K562 (cell line): ENCODE measurements at regions not wholly inside any gene's neighbourhood (a gene's known extent, or its start where the extent isn't known, plus 50 kb on each side); places are given as distances from the start of the nearest gene placed in this dataset.

ENCODE experiments used
- ATAC-seq: fragments of 200-7000 bp; cut with Tn5 transposase; 3 replicates; pipeline ENCODE4 v1.9.1; 2020; ENCODE audit warnings: moderate library complexity
- BruUV-seq: library from RNA; stranded (reverse); fragments of 400-500 nt; replicated peaks from 2 replicates; lab custom pipeline; 2021; lab: Mats Ljungman, UMichigan
- CTCF ChIA-PET: fragments of 300-600 bp; formaldehyde crosslinking; extraction: SDS; loops from one replicate; lab custom pipeline; 2021; ENCODE audit warnings: low intra/inter-chr PET ratio; lab: Yijun Ruan, JAX
- POLR2A ChIA-PET: fragments of 300-600, 350-650 bp; sonication (Branson Sonifier 250); formaldehyde crosslinking; extraction: SDS; loops from one replicate; lab custom pipeline; 2021; ENCODE audit warnings: antibody characterized with exemption, inconsistent platforms; lab: Yijun Ruan, JAX
- DNase-seq, 4 experiments: peaks; one replicate each; pipeline versions ENCODE4 v3.0.0 to v3.0.0-alpha.2; 2011 to 2018; ENCODE audit warnings: low spot score in 3 of 4, mixed read lengths in 3 of 4; ENCODE audit errors: extremely low read depth in 1 of 4
- FAIRE-seq: peaks from 2 replicates; lab custom pipeline; 2011; peaks lifted over from hg19 to GRCh38; lab: Jason Lieb, UNC
- H2AFZ ChIP-seq: 2 replicates; pipeline ENCODE4 v1.6.0; 2011; ENCODE audit warnings: low read depth, low read length, control low read depth, inconsistent platforms
- H3K27ac ChIP-seq: fragments of 200-600 bp; 3 replicates; pipeline ENCODE4 v1.8.0; 2011; ENCODE audit warnings: low read depth, mild to moderate bottlenecking, control low read depth, inconsistent platforms, low read length, moderate library complexity, mixed read lengths; ENCODE audit errors: extremely low read depth
- H3K27me3 ChIP-seq, 2 experiments: fragments of 300-600 bp in 1 of 2; 2 replicates in 1 of 2; 3 replicates in 1 of 2; pipeline versions ENCODE4 v1.6.0 to v1.8.0; 2011; ENCODE audit warnings: inconsistent platforms in 2 of 2, low read length in 2 of 2, mild to moderate bottlenecking in 1 of 2, mixed read lengths in 1 of 2, moderate library complexity in 1 of 2; ENCODE audit not compliant: control insufficient read depth in 2 of 2, insufficient read depth in 2 of 2
- H3K36me3 ChIP-seq: fragments of 300-600 bp; 3 replicates; pipeline ENCODE4 v1.8.0; 2011; ENCODE audit warnings: mild to moderate bottlenecking, low read length, inconsistent platforms; ENCODE audit not compliant: control insufficient read depth, insufficient read depth
- H3K4me1 ChIP-seq, 2 experiments: fragments of 200-600 bp in 1 of 2; replicated peaks in 1 of 2; 2 replicates in 1 of 2; 3 replicates in 1 of 2; pipeline versions ENCODE4 v1.5.1 to v1.8.0; 2011; ENCODE audit warnings: inconsistent platforms in 2 of 2, low read length in 2 of 2, mild to moderate bottlenecking in 1 of 2, mixed read lengths in 1 of 2, moderate library complexity in 1 of 2; ENCODE audit not compliant: control insufficient read depth in 2 of 2, insufficient read depth in 2 of 2
- H3K4me2 ChIP-seq: 2 replicates; pipeline ENCODE4 v1.6.1; 2011; ENCODE audit warnings: low read length, control low read depth, inconsistent platforms, mixed read lengths; ENCODE audit not compliant: insufficient read depth
- H3K4me3 ChIP-seq: fragments of 200-600 bp; sonication (generic), shearing (Covaris generic); 2 replicates; pipeline ENCODE4 v1.5.1; 2016; ENCODE audit warnings: control low read depth, inconsistent platforms
- H3K79me2 ChIP-seq: fragments of 200-600 bp; 3 replicates; pipeline ENCODE4 v1.8.0; 2011; ENCODE audit warnings: low read length, inconsistent platforms; ENCODE audit not compliant: control insufficient read depth, insufficient read depth
- H3K9ac ChIP-seq, 2 experiments: 2 replicates each; pipeline versions ENCODE4 v1.6.0 to v1.6.1; 2011; ENCODE audit warnings: low read depth in 2 of 2, low read length in 2 of 2, control low read depth in 1 of 2, inconsistent platforms in 1 of 2, mild to moderate bottlenecking in 1 of 2, mixed read lengths in 1 of 2; ENCODE audit not compliant: insufficient read depth in 1 of 2
- H3K9me1 ChIP-seq: one replicate; pipeline ENCODE4 v1.6.0; 2011; ENCODE audit warnings: inconsistent platforms, mild to moderate bottlenecking, low read length, moderate library complexity; ENCODE audit not compliant: control insufficient read depth, insufficient read depth
- H3K9me3 ChIP-seq: replicated peaks from 2 replicates; pipeline ENCODE4 v1.5.1; 2011; ENCODE audit warnings: low read depth, low read length, inconsistent platforms; ENCODE audit not compliant: control insufficient read depth, insufficient read depth
- H4K20me1 ChIP-seq: replicated peaks from 2 replicates; pipeline ENCODE4 v1.6.1; 2011; ENCODE audit warnings: low read length, inconsistent platforms, mixed read lengths; ENCODE audit not compliant: control insufficient read depth, insufficient read depth
- BCOR ChIP-seq: fragments of 450-650 bp; IDR thresholded peaks from 2 replicates; pipeline ENCODE4 v1.6.1; 2016
- BRD4 ChIP-seq: fragments of 200-600 bp; sonication (generic); IDR thresholded peaks from 2 replicates; pipeline ENCODE4 v1.6.1; 2017; ENCODE audit warnings: inconsistent platforms
- C11orf30 ChIP-seq: fragments of 450-650 bp; IDR thresholded peaks from 2 replicates; pipeline ENCODE4 v1.6.1; 2016; ENCODE audit warnings: low read depth, mild to moderate bottlenecking
- HNRNPK ChIP-seq: fragments of 200-400 bp; formaldehyde crosslinking; IDR thresholded peaks from one replicate; pipeline ENCODE4 v1.6.1; 2018; ENCODE audit warnings: mild to moderate bottlenecking, low read depth, low read length; ENCODE audit not compliant: poor library complexity, severe bottlenecking
- PCBP1 ChIP-seq: fragments of 200-400 bp; formaldehyde crosslinking; IDR thresholded peaks from 2 replicates; pipeline ENCODE4 v1.6.1; 2018; ENCODE audit warnings: mild to moderate bottlenecking, low read depth, low read length; ENCODE audit not compliant: poor library complexity, severe bottlenecking
- PHF20 ChIP-seq: fragments of 450-650 bp; IDR thresholded peaks from 2 replicates; pipeline ENCODE4 v1.6.1; 2018; ENCODE audit not compliant: partially characterized antibody
- SNRNP70 ChIP-seq: fragments of 200-400 bp; formaldehyde crosslinking; optimal IDR thresholded peaks from 2 replicates; pipeline ENCODE3; 2017; ENCODE audit warnings: low read depth, low read length
- WGBS: fragments of 100-300 bp; shearing (Covaris generic); methylation state at CpG from one replicate; pipeline ENCODE4 v1.1.6; 2016; ENCODE audit warnings: low coverage, mixed read lengths; ENCODE audit not compliant: insufficient coverage; ENCODE audit errors: missing lambda C conversion rate; 5-methylcytosine and 5-hydroxymethylcytosine counted together
- in situ Hi-C: fragments of 300-500 bp; cut with MboI; formaldehyde crosslinking; loops from 4 replicates; pipeline ENCODE4 v1.15.0; 2018; ENCODE audit warnings: inconsistent platforms, mixed read lengths
- intact Hi-C: fragments of 100-400 bp; cut with micrococcal nuclease; formaldehyde crosslinking; loops from 2 replicates; pipeline ENCODE4 v1.14.2; 2022
- TF ChIP-seq, protein P1 (sequence below): fragments of 250-450 bp; sonication (Bioruptor Pico); IDR thresholded peaks from 2 replicates; pipeline ENCODE4 v1.4.0; 2020; ENCODE audit warnings: mild to moderate bottlenecking
- TF ChIP-seq, protein P2 (sequence below), 2 experiments: fragments of 450-650 bp; formaldehyde crosslinking in 1 of 2; IDR thresholded peaks; 2 replicates each; pipeline versions ENCODE4 v1.4.0 to v1.6.1; 2014 to 2020; ENCODE audit warnings: mild to moderate bottlenecking in 2 of 2, borderline replicate concordance in 1 of 2, low read depth in 1 of 2

DNA sequence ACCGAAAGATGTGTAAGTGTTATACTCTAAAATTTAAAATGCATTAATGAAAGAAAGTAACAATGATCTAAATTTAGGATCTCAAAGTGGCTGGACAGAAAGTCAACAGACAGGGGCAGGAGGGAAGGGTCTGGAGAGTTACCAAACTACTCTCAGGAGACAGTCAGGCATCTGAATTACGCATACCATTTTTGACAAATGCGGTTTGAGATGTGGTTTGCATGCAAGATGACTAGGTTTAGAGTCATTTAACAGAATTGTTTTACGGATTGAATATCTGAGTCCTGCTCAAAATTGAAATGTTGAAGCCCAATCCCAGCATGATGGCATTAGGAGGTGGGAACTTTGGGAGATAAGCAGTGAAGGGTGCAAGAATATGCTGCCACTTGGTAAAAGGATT lies 314.1 kb downstream of the WDR11 start:
- ATAC-seq (no peak), FAIRE-seq (no peak), DNase-seq (no peak)
- no peaks in the 10 kb centered on the region for H3K79me2 ChIP-seq
- no peak overlapping the region for H2AFZ ChIP-seq
- H3K4me1 ChIP-seq = no peaks in the 10 kb centered on the region
- intact Hi-C loops (no loop called here), in situ Hi-C loops (no loop called here)
- 0% methylated on average over 4 of the region's 4 CpGs for WGBS
- no peaks in the 10 kb centered on the region for H3K36me3 ChIP-seq
- H3K9me1 ChIP-seq = no peaks in the 10 kb centered on the region
- H3K27ac ChIP-seq = no peak overlapping the region
- no peak overlapping the region for H3K4me3 ChIP-seq
- TF ChIP-seq, protein P1, sequence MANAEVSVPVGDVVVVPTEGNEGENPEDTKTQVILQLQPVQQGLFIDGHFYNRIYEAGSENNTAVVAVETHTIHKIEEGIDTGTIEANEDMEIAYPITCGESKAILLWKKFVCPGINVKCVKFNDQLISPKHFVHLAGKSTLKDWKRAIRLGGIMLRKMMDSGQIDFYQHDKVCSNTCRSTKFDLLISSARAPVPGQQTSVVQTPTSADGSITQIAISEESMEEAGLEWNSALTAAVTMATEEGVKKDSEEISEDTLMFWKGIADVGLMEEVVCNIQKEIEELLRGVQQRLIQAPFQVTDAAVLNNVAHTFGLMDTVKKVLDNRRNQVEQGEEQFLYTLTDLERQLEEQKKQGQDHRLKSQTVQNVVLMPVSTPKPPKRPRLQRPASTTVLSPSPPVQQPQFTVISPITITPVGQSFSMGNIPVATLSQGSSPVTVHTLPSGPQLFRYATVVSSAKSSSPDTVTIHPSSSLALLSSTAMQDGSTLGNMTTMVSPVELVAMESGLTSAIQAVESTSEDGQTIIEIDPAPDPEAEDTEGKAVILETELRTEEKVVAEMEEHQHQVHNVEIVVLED = no peak
- TF ChIP-seq BCOR (no peak), PCBP1 (no peak), BRD4 (no peak), SNRNP70 (no peak), PHF20 (no peak), C11orf30 (no peak), HNRNPK (no peak)
- TF ChIP-seq, protein P2, sequence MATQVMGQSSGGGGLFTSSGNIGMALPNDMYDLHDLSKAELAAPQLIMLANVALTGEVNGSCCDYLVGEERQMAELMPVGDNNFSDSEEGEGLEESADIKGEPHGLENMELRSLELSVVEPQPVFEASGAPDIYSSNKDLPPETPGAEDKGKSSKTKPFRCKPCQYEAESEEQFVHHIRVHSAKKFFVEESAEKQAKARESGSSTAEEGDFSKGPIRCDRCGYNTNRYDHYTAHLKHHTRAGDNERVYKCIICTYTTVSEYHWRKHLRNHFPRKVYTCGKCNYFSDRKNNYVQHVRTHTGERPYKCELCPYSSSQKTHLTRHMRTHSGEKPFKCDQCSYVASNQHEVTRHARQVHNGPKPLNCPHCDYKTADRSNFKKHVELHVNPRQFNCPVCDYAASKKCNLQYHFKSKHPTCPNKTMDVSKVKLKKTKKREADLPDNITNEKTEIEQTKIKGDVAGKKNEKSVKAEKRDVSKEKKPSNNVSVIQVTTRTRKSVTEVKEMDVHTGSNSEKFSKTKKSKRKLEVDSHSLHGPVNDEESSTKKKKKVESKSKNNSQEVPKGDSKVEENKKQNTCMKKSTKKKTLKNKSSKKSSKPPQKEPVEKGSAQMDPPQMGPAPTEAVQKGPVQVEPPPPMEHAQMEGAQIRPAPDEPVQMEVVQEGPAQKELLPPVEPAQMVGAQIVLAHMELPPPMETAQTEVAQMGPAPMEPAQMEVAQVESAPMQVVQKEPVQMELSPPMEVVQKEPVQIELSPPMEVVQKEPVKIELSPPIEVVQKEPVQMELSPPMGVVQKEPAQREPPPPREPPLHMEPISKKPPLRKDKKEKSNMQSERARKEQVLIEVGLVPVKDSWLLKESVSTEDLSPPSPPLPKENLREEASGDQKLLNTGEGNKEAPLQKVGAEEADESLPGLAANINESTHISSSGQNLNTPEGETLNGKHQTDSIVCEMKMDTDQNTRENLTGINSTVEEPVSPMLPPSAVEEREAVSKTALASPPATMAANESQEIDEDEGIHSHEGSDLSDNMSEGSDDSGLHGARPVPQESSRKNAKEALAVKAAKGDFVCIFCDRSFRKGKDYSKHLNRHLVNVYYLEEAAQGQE (IDR thresholded peaks at IDR 0.05; ENCODE audit: borderline replicate concordance) = no peak
- TF ChIP-seq, protein P2 (CRISPR knock-in tag; IDR thresholded peaks at IDR 0.05; ENCODE audit: low read depth) = no peak
- ChIA-PET POLR2A (no interaction called here), CTCF (no interaction called here)
- H3K27me3 ChIP-seq = no peaks in the 10 kb centered on the region
- H4K20me1 ChIP-seq = no peaks in the 10 kb centered on the region
- H3K4me2 ChIP-seq = no peak overlapping the region
- no peak overlapping the region for H3K9ac ChIP-seq
- no peaks in the 10 kb centered on the region for H3K9me3 ChIP-seq
- no TSS peak for BruUV-seq
